Myocyte (in vitro differentiated cells): ENCODE measurements at regions not wholly inside any gene's neighbourhood (a gene's known extent, or its start where the extent isn't known, plus 50 kb on each side); places are given as distances from the start of the nearest gene placed in this dataset.

Experiments used
- DNase-seq: peaks from one replicate; pipeline ENCODE4 v3.0.0-alpha.2; 2012; ENCODE audit warnings: low read depth

GRCh38 chr22:49106096-49106841, 721.4 kb downstream of the BRD1 start:
- DNase-seq = no peak

- no peak for DNase-seq
These were observed 723.2 kb downstream of the BRD1 start for GRCh38 chr22:49104434-49104833.

- DNase-seq = no peak
These were observed 724.2 kb downstream of the BRD1 start for GRCh38 chr22:49103314-49104059.

GRCh38 chr22:49102367-49102766, 725.3 kb downstream of the BRD1 start:
- no peak for DNase-seq

- DNase-seq = no peak
These were observed 725.8 kb downstream of the BRD1 start for GRCh38 chr22:49101873-49102272.

- no peak for DNase-seq
These were observed 726.4 kb downstream of the BRD1 start for GRCh38 chr22:49101225-49101624.

GRCh38 chr22:49100773-49101172, 726.9 kb downstream of the BRD1 start:
- no peak for DNase-seq

- DNase-seq = no peak
These were observed 727.4 kb downstream of the BRD1 start for GRCh38 chr22:49100316-49100715.

GRCh38 chr22:49099496-49100124, 728.1 kb downstream of the BRD1 start:
- no peak for DNase-seq

GRCh38 chr22:49099089-49099488, 728.6 kb downstream of the BRD1 start:
- DNase-seq = no peak

- DNase-seq = no peak
These were observed 729.7 kb downstream of the BRD1 start for GRCh38 chr22:49097966-49098365.

GRCh38 chr22:49097171-49097925, 730.3 kb downstream of the BRD1 start:
- DNase-seq = no peak

GRCh38 chr22:49096476-49096875, 731.2 kb downstream of the BRD1 start:
- DNase-seq = no peak

GRCh38 chr22:49095366-49095765, 732.3 kb downstream of the BRD1 start:
- DNase-seq = no peak

GRCh38 chr22:49094858-49095257, 732.8 kb downstream of the BRD1 start:
- no peak for DNase-seq

- DNase-seq = no peak
These were observed 733.5 kb downstream of the BRD1 start for GRCh38 chr22:49094151-49094550.

- no peak for DNase-seq
These were observed 734.3 kb downstream of the BRD1 start for GRCh38 chr22:49093192-49093880.

GRCh38 chr22:49092716-49093115, 735.0 kb downstream of the BRD1 start:
- DNase-seq = no peak

- no peak for DNase-seq
These were observed 735.6 kb downstream of the BRD1 start for GRCh38 chr22:49091917-49092545.

GRCh38 chr22:49091451-49091850, 736.2 kb downstream of the BRD1 start:
- DNase-seq = no peak

- no peak for DNase-seq
These were observed 736.9 kb downstream of the BRD1 start for GRCh38 chr22:49090853-49091135.
